ENCODE measurements at regions not wholly inside any gene's neighbourhood (a gene's known extent, or its start where the extent isn't known, plus 50 kb on each side); places are given as distances from the start of the nearest gene placed in this dataset.

GRCh38 chr2:161484061-161484460 is 68.0 kb downstream of the TBR1 start:
- dilution Hi-C loops (cut with MboI; ENCODE audit: extremely low pct_ligation_motif_present, low sequenced_read_pairs), result no loop called here
- Histone ChIP-seq H3K27me3 (ENCODE audit: control insufficient read depth, extremely low read depth, insufficient read depth, low read length) (no peaks in the 10 kb centered on the region), H3K4me2 (ENCODE audit: control insufficient read depth, extremely low read depth, insufficient read depth, low read depth, low read length) (no peak overlapping the region), H4K20me1 (ENCODE audit: control insufficient read depth, extremely low read depth, insufficient read depth, low read length) (no peaks in the 10 kb centered on the region), H3K79me2 (ENCODE audit: control insufficient read depth, insufficient read depth, low read length) (no peaks in the 10 kb centered on the region), H2AFZ (ENCODE audit: control insufficient read depth, low read length) (no peak overlapping the region), H3K9me3 (ENCODE audit: control insufficient read depth, low read depth, low read length) (no peaks in the 10 kb centered on the region), H3K36me3 (ENCODE audit: control insufficient read depth in 2 of 2, extremely low read depth in 1 of 2, insufficient read depth in 2 of 2, low read length in 2 of 2) (no peaks in the 10 kb centered on the region), H3K9me1 (ENCODE audit: control insufficient read depth, extremely low read depth, insufficient read depth, low read length) (no peaks in the 10 kb centered on the region), H3K27ac (ENCODE audit: control insufficient read depth, insufficient read depth, low read length) (no peak overlapping the region), H3K9ac (ENCODE audit: control insufficient read depth, extremely low read depth, insufficient read depth, low read length) (no peak overlapping the region), H3K4me1 (ENCODE audit: control insufficient read depth, extremely low read depth, insufficient read depth, low read length) (no peaks in the 10 kb centered on the region), H3K4me3 (ENCODE audit: control insufficient read depth in 2 of 3, extremely low read depth in 1 of 3, insufficient read depth in 2 of 3, low read depth in 1 of 3, low read length in 3 of 3) (no peak overlapping the region)
- FAIRE-seq, result no peak
- DNase-seq (ENCODE audit: low read depth, low spot score), result no peak
- TF ChIP-seq CTCF (optimal IDR thresholded peaks at IDR 0.05 in 1 of 3, IDR thresholded peaks at IDR 0.05 in 1 of 3, conservative IDR thresholded peaks at IDR 0.05 in 1 of 3; ENCODE audit: extremely low read depth in 1 of 3, insufficient read depth in 2 of 3, low read length in 3 of 3) (no peak), EZH2 (IDR thresholded peaks at IDR 0.05; ENCODE audit: low read length) (no peak)

DNA sequence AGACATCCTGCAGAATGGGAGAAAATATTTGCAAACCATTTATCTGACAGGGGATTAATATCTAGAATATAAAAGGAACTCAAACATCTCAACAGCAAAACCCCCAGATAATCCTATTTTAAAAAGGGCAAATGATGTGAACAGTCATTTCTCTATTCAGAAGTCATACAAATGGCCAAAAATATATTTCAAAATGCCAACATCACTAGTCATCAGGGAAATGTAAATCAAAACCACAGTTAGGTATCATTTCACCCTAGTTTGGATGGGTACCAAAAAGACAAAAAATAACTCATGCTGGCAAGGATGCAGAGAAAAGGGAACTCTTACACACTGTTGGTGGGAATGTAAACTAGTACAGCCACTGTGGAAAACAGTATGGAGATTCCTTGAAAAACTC is 70.0 kb downstream of the TBR1 start:
- Histone ChIP-seq H3K4me1 (ENCODE audit: control insufficient read depth, extremely low read depth, insufficient read depth, low read length) (no peaks in the 10 kb centered on the region), H3K9ac (ENCODE audit: control insufficient read depth, extremely low read depth, insufficient read depth, low read length) (no peak overlapping the region), H3K4me3 (ENCODE audit: control insufficient read depth in 2 of 3, extremely low read depth in 1 of 3, insufficient read depth in 2 of 3, low read depth in 1 of 3, low read length in 3 of 3) (no peak overlapping the region), H3K4me2 (ENCODE audit: control insufficient read depth, extremely low read depth, insufficient read depth, low read depth, low read length) (no peak overlapping the region), H3K36me3 (ENCODE audit: control insufficient read depth in 2 of 2, extremely low read depth in 1 of 2, insufficient read depth in 2 of 2, low read length in 2 of 2) (no peaks in the 10 kb centered on the region), H3K79me2 (ENCODE audit: control insufficient read depth, insufficient read depth, low read length) (no peaks in the 10 kb centered on the region), H3K27ac (ENCODE audit: control insufficient read depth, insufficient read depth, low read length) (no peak overlapping the region), H4K20me1 (ENCODE audit: control insufficient read depth, extremely low read depth, insufficient read depth, low read length) (no peaks in the 10 kb centered on the region), H3K9me1 (ENCODE audit: control insufficient read depth, extremely low read depth, insufficient read depth, low read length) (no peaks in the 10 kb centered on the region), H3K9me3 (ENCODE audit: control insufficient read depth, low read depth, low read length) (no peaks in the 10 kb centered on the region), H3K27me3 (ENCODE audit: control insufficient read depth, extremely low read depth, insufficient read depth, low read length) (no peaks in the 10 kb centered on the region), H2AFZ (ENCODE audit: control insufficient read depth, low read length) (no peak overlapping the region)
- FAIRE-seq (no peak), DNase-seq (ENCODE audit: low read depth, low spot score) (no peak)
- dilution Hi-C loops (cut with MboI; ENCODE audit: extremely low pct_ligation_motif_present, low sequenced_read_pairs), result no loop called here
- TF ChIP-seq CTCF (optimal IDR thresholded peaks at IDR 0.05 in 1 of 3, IDR thresholded peaks at IDR 0.05 in 1 of 3, conservative IDR thresholded peaks at IDR 0.05 in 1 of 3; ENCODE audit: extremely low read depth in 1 of 3, insufficient read depth in 2 of 3, low read length in 3 of 3) (no peak), EZH2 (IDR thresholded peaks at IDR 0.05; ENCODE audit: low read length) (no peak)

Data from keratinocyte (primary cell).